Activated CD4-positive, alpha-beta T cell treated with anti-CD3 and anti-CD28 coated beads for 36 hours (primary cell): ENCODE measurements at regions not wholly inside any gene's neighbourhood (a gene's known extent, or its start where the extent isn't known, plus 50 kb on each side); places are given as distances from the start of the nearest gene placed in this dataset.

Source experiments
- ATAC-seq: fragments of 200-7000 bp; cut with Tn5 transposase; one replicate; pipeline ENCODE4 v1.10.0; 2021; ENCODE audit warnings: mild to moderate bottlenecking, moderate library complexity
- CTCF ChIA-PET: fragments of 350-600 bp; sonication (Branson Sonifier 250); formaldehyde crosslinking; loops from one replicate; lab custom pipeline; 2021; ENCODE audit warnings: antibody characterized with exemption; lab: Charles Lee
- POLR2A ChIA-PET: fragments of 350-600 bp; sonication (Branson Sonifier 250); formaldehyde crosslinking; loops from one replicate; lab custom pipeline; 2021; ENCODE audit warnings: antibody characterized with exemption, inconsistent platforms; lab: Charles Lee
- DNase-seq: peaks from one replicate; pipeline ENCODE4 v3.0.0-alpha.2; 2020
- H3K27ac Mint-ChIP-seq: one replicate; pipeline ENCODE4 v1.8.0; 2021; ENCODE audit warnings: mixed read lengths
- H3K27me3 Mint-ChIP-seq: one replicate; pipeline ENCODE4 v1.8.0; 2021; ENCODE audit warnings: mixed read lengths
- H3K36me3 Mint-ChIP-seq: one replicate; pipeline ENCODE4 v1.8.0; 2021; ENCODE audit warnings: low read depth, mixed read lengths
- H3K4me1 Mint-ChIP-seq: one replicate; pipeline ENCODE4 v1.8.0; 2021; ENCODE audit warnings: mixed read lengths
- H3K4me3 Mint-ChIP-seq: one replicate; pipeline ENCODE4 v1.8.0; 2021; ENCODE audit warnings: mild to moderate bottlenecking, moderate library complexity, mixed read lengths
- H3K9me3 Mint-ChIP-seq: one replicate; pipeline ENCODE4 v1.8.0; 2021; ENCODE audit warnings: low read depth, mixed read lengths
- intact Hi-C, 2 experiments: fragments of 100-400 bp; cut with DNase I in 1 of 2; cut with micrococcal nuclease in 1 of 2; formaldehyde crosslinking; loops; one replicate each; pipeline versions ENCODE4 v1.14.2 to v1.15.1; 2022 to 2024; cut with DNase I, micrococcal nuclease

DNA sequence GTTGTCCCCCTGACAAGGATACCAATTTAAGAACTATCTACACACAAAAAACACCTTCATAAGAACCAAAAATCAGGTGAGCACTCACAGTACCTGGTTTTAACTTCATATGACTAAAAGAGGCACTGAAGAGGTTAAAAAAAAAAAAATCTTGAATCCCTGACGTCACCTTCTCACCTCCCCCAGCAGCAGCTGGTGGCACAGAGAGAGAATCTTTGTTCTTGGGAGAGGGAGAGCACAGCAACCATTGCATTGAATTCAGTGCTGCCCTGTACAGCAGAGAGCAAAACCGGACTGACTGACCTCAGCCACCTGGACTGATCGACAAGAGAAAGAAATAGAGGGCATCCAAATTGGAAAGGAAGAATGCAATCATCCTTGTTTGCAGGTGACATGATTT lies 566.0 kb downstream of the TMX3 start:
- CTCF ChIA-PET, result interaction anchor here (0.7 kb wide), 1 partner anchor 120 kb away, joined by 3 read pairs; no protein-coding TSS in a partner anchor
- DNase-seq, result no peak
- Mint-ChIP-seq H3K4me1 (no peaks in the 10 kb centered on the region), H3K4me3 (no peak overlapping the region), H3K27ac (no peak overlapping the region), H3K9me3 (no peaks in the 10 kb centered on the region), H3K27me3 (no peaks in the 10 kb centered on the region), H3K36me3 (no peaks in the 10 kb centered on the region)
- no peak for ATAC-seq
- intact Hi-C loops, result no loop called here
- POLR2A ChIA-PET, result no interaction called here

DNA sequence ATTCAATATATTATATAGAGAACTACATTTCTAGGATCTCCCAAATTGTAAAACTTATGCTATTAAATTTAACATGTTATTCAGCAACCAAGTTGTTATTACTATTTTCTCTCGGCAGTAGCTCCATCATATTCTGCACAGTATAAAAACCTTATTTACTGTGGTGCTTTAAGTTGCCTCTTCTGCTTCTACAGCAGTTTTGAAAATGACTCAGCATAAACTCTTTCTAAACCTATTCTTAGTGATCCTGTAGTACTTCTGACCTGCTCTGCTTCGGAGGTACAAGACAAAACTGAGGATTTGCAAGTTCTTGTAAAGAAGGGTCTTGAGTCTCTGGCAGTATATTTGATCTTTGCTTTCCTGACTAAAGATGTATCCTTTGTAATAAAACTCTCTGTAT lies 567.2 kb downstream of the TMX3 start:
- Mint-ChIP-seq H3K9me3 (no peaks in the 10 kb centered on the region), H3K4me3 (no peak overlapping the region), H3K36me3 (no peaks in the 10 kb centered on the region), H3K27me3 (no peaks in the 10 kb centered on the region), H3K27ac (no peak overlapping the region), H3K4me1 (no peaks in the 10 kb centered on the region)
- ATAC-seq (no peak), DNase-seq (no peak)
- intact Hi-C loops, result no loop called here
- ChIA-PET CTCF (no interaction called here), POLR2A (no interaction called here)

DNA sequence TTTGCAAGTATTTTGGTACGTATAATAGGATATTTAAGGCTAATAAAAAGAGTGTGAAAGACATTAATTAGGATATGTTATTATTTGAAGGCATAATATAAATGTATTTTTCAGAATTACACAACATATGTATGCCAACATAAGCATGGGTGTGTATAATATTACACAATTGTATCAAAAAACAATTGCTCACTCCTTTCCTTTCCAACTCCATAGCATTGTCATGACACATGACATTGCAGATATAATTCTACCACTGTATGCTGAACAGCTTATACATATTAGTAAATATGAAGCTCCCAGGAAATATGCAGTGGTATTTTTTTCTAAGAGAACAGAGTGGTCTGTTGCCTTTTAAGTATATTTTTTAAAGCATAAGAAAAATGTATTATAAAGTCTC lies 593.1 kb downstream of the TMX3 start:
- Mint-ChIP-seq H3K27me3 (no peaks in the 10 kb centered on the region), H3K9me3 (no peaks in the 10 kb centered on the region), H3K27ac (no peak overlapping the region), H3K4me3 (no peak overlapping the region), H3K4me1 (no peaks in the 10 kb centered on the region), H3K36me3 (no peaks in the 10 kb centered on the region)
- intact Hi-C loops, result no loop called here
- CTCF ChIA-PET, result no interaction called here
- no peak for DNase-seq
- ATAC-seq, result no peak
- POLR2A ChIA-PET, result no interaction called here

DNA sequence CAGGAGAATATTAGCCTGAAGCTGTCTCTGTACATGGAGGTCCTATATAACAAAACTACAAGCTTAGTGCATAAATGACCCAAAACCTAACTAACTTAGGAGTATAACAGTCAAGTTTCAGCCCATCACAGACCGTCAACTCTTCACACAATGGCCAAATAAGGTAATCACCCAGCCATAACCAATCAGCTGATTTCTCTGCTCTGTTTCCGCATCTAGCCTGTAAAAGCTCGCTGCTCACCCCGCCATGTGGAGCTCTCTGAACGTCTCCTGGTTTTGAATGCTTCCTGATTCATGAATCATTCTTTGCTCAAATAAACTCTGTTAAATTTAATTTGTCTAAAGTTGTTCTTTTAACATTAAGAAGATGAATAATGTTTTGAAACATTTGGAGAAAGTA lies 593.6 kb downstream of the TMX3 start:
- no peak for DNase-seq
- CTCF ChIA-PET, result no interaction called here
- POLR2A ChIA-PET, result no interaction called here
- Mint-ChIP-seq H3K36me3 (no peaks in the 10 kb centered on the region), H3K4me1 (no peaks in the 10 kb centered on the region), H3K9me3 (no peaks in the 10 kb centered on the region), H3K27ac (no peak overlapping the region), H3K4me3 (no peak overlapping the region), H3K27me3 (no peaks in the 10 kb centered on the region)
- intact Hi-C loops, result no loop called here
- no peak for ATAC-seq

DNA sequence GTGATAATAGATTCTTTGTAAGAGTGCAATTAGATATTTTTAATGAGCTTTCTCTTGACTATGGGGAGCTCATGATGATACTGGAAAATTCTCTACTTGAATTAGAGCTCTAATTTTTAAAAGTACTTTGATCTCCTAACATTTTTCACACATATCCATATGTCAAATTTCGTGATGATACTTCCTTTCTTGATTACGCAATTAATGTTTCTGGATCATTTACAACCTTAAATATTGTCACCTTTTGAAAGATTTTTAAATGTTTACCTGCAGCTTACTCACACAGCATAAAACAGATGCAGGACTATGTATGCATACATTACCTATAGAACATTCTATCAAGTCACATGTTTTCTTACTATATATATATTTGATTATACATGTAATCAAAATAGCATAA lies 598.5 kb upstream of the DSEL start:
- intact Hi-C loops, result no loop called here
- no peaks in the 10 kb centered on the region for H3K27me3 Mint-ChIP-seq
- no peaks in the 10 kb centered on the region for H3K4me1 Mint-ChIP-seq
- CTCF ChIA-PET, result no interaction called here
- POLR2A ChIA-PET, result no interaction called here
- no peaks in the 10 kb centered on the region for H3K36me3 Mint-ChIP-seq
- DNase-seq, result no peak
- no peak overlapping the region for H3K4me3 Mint-ChIP-seq
- H3K27ac Mint-ChIP-seq, result no peak overlapping the region
- ATAC-seq, result no peak
- no peaks in the 10 kb centered on the region for H3K9me3 Mint-ChIP-seq

DNA sequence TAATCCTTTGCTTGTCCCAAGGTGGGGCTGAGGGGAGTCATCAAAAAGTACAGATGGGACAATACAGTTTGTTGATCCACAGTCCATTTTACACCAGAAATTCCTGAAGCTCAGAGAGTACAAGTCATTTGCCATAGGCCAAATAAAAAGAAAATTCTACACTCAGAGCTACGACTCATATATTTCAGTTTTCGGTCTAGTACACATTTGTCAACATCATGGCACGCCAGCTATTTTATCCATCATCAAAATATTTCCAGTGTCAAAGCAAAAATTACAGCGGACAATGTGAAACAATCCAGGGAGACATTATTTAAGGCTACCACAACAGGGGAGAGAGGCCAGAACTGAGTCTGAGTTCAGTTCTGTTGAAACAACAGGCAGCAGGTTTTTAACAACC lies 587.5 kb upstream of the DSEL start:
- H3K9me3 Mint-ChIP-seq, result no peaks in the 10 kb centered on the region
- H3K36me3 Mint-ChIP-seq, result no peaks in the 10 kb centered on the region
- ChIA-PET CTCF (no interaction called here), POLR2A (no interaction called here)
- DNase-seq (no peak), ATAC-seq (no peak)
- H3K27me3 Mint-ChIP-seq, result no peaks in the 10 kb centered on the region
- intact Hi-C loops, result no loop called here
- no peaks in the 10 kb centered on the region for H3K4me1 Mint-ChIP-seq
- H3K27ac Mint-ChIP-seq, result no peak overlapping the region
- no peak overlapping the region for H3K4me3 Mint-ChIP-seq

DNA sequence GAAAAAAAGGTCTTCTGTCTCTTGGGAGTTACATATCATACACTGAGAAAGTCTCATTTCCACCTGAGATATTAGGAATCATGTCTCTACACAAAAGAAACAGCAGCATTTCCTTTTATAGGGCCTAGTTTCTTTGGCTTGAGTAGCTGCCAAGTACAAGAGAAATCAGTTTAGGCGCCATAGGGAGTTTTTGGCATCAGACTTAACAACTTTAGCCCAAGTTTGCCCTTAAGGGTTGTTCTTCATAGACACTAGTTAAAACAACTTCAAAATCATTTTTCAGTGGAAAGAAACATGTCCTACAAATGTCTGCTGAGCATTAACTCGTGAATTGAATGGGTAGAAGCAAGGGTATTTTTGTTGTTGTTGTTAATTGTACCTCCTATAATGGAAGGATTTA lies 587.0 kb upstream of the DSEL start:
- ChIA-PET CTCF (no interaction called here), POLR2A (no interaction called here)
- no peaks in the 10 kb centered on the region for H3K9me3 Mint-ChIP-seq
- no peak overlapping the region for H3K4me3 Mint-ChIP-seq
- intact Hi-C loops, result no loop called here
- H3K4me1 Mint-ChIP-seq, result no peaks in the 10 kb centered on the region
- no peak overlapping the region for H3K27ac Mint-ChIP-seq
- no peaks in the 10 kb centered on the region for H3K27me3 Mint-ChIP-seq
- DNase-seq (no peak), ATAC-seq (no peak)
- H3K36me3 Mint-ChIP-seq, result no peaks in the 10 kb centered on the region

DNA sequence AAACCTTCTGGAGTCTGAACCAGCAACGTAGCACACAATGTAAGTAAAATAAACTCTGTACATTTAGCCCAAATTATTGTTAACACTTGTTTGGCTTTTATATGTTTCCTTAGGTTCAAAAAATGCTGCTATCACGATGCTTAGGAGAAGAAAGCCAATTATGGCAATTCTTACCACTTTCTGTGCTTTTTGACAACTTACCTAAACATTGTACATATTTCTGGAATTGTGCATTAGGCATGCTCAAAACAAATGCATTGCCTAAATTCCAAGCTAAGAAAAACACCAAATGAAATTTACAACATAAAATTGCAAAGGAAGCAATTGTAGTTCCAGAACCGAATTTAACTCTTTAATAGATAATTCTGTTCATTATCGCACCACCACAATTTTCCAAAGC lies 585.6 kb upstream of the DSEL start:
- POLR2A ChIA-PET, result no interaction called here

DNA sequence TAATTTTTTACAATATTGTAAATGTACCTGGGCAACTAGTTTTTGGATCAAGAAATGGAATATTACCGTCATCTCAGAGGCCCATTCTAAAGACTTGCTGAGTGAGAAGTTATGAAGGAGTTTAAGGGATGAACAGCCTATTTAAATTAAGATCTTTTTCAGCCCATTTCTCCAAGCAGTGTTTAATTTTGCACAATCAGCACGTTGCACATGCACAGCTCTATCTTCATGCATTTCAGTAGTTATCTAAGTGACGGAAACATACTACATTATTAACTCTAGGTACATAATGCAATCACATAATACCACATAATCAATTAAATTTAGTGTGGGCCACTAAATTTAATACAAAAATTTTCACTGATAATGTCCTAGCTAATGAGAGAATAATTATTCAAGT lies 582.1 kb upstream of the DSEL start:
- intact Hi-C loops, result no loop called here
- Mint-ChIP-seq H3K9me3 (no peaks in the 10 kb centered on the region), H3K36me3 (no peaks in the 10 kb centered on the region), H3K4me1 (no peaks in the 10 kb centered on the region), H3K27ac (no peak overlapping the region), H3K27me3 (no peaks in the 10 kb centered on the region), H3K4me3 (no peak overlapping the region)
- no peak for DNase-seq
- no peak for ATAC-seq
- POLR2A ChIA-PET, result no interaction called here
- CTCF ChIA-PET, result no interaction called here

More for the DNA sequence above, 585.6 kb upstream of the DSEL start:
- Mint-ChIP-seq H3K36me3 (no peaks in the 10 kb centered on the region), H3K27ac (no peak overlapping the region), H3K4me1 (no peaks in the 10 kb centered on the region), H3K27me3 (no peaks in the 10 kb centered on the region), H3K9me3 (no peaks in the 10 kb centered on the region), H3K4me3 (no peak overlapping the region)
- intact Hi-C loops, result no loop called here
- no peak for ATAC-seq
- no peak for DNase-seq
- CTCF ChIA-PET, result no interaction called here

DNA sequence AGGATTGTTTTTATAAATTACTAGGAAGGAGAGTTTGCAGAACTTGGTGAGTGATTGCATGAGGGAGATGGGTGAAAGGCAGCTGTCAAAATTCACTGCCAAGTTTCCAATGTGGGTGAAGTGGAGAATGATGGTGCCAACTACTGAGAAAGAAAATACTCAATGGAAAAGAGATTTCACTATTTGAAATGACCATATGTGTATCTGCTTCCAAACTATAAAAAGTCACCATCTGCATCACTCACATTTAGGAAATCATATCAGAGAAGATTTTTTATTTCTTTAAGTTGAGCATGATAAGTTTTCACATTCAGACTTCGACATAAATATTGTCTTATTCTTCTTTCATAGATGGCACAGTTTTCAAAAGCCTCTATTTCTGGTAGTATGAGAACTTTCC lies 570.0 kb upstream of the DSEL start:
- Mint-ChIP-seq H3K4me3 (no peak overlapping the region), H3K9me3 (no peaks in the 10 kb centered on the region), H3K4me1 (no peaks in the 10 kb centered on the region), H3K27me3 (no peaks in the 10 kb centered on the region), H3K36me3 (no peaks in the 10 kb centered on the region), H3K27ac (no peak overlapping the region)
- ATAC-seq (no peak), DNase-seq (no peak)
- POLR2A ChIA-PET, result no interaction called here
- intact Hi-C loops, result no loop called here
- CTCF ChIA-PET, result no interaction called here

DNA sequence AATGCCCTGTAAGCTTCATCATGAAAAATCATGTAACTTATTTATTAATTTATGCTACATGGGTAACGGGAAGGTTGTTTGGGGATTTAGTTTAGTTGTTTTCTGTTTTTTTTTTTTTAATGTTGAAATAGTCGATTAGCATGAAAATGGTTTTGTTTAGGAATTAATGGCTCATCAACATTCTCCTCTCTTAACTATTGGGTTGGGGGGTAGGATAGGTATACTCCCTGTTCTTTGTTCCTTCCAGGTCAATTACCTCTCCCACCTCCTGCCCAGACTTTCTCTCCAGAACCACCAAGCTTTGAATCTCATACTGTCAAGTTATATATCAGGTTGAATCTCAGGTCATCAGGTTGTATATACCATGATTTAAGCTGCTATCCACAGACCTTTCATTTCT lies 568.7 kb upstream of the DSEL start:
- DNase-seq, result no peak
- CTCF ChIA-PET, result no interaction called here
- ATAC-seq, result no peak
- H3K4me1 Mint-ChIP-seq, result no peaks in the 10 kb centered on the region
- intact Hi-C loops, result no loop called here
- H3K36me3 Mint-ChIP-seq, result no peaks in the 10 kb centered on the region
- H3K4me3 Mint-ChIP-seq, result no peak overlapping the region
- no peaks in the 10 kb centered on the region for H3K9me3 Mint-ChIP-seq
- H3K27me3 Mint-ChIP-seq, result no peaks in the 10 kb centered on the region
- no peak overlapping the region for H3K27ac Mint-ChIP-seq
- POLR2A ChIA-PET, result no interaction called here

DNA sequence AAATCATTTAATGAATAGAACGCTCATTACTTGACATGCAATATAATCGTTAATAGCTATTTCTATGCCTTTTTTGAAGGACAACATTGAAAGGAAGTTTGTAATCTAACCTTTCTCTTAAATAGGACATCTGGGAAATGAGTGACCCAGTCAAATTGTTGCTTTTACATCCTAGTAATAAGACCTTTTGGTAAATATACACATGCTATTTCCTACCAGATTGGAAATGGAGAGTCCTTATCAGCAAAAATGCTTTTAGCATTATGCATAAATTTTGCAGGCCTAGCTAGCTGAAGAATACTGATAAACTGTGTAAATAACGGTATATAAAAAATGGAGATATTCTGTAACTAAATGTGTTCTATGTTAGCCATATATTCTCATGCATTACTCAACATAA lies 567.3 kb upstream of the DSEL start:
- ATAC-seq (no peak), DNase-seq (no peak)
- intact Hi-C loops, result no loop called here
- Mint-ChIP-seq H3K27me3 (no peaks in the 10 kb centered on the region), H3K4me1 (no peaks in the 10 kb centered on the region), H3K36me3 (no peaks in the 10 kb centered on the region), H3K27ac (no peak overlapping the region), H3K9me3 (no peaks in the 10 kb centered on the region), H3K4me3 (no peak overlapping the region)
- ChIA-PET CTCF (no interaction called here), POLR2A (no interaction called here)

DNA sequence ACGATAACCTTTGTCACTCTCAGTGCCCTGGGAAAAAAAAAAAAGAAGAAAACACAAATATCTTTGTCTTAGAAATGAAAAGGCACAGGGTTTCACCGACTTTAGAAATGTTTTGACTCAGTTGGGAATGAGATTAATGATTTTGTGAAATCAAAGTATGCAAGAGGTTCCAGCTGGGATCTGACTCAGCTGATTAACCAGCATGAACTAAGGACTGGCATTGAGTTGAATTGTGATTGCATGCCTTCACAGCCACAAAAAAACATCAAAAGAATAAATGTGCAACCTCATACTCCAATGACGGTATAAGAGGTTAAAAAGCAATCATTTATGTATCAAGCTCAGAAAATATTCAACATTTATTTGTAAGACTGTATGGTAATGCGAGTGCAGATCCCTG lies 566.6 kb upstream of the DSEL start:
- Mint-ChIP-seq H3K4me3 (no peak overlapping the region), H3K4me1 (no peaks in the 10 kb centered on the region), H3K9me3 (no peaks in the 10 kb centered on the region), H3K27ac (no peak overlapping the region), H3K27me3 (no peaks in the 10 kb centered on the region), H3K36me3 (no peaks in the 10 kb centered on the region)
- POLR2A ChIA-PET, result no interaction called here
- no peak for DNase-seq
- CTCF ChIA-PET, result no interaction called here
- intact Hi-C loops, result no loop called here
- no peak for ATAC-seq
